H1 (cell line): ENCODE measurements at regions not wholly inside any gene's neighbourhood (a gene's known extent, or its start where the extent isn't known, plus 50 kb on each side); places are given as distances from the start of the nearest gene placed in this dataset.
A peak's percentile ranks its signal among the peaks of the same experiment; 100 is the strongest.

Source experiments
- CTCF ChIA-PET: fragments of 300-600 bp; sonication (Branson Sonifier 250); formaldehyde crosslinking; loops from one replicate; lab custom pipeline; 2021; ENCODE audit not compliant: partially characterized antibody; lab: Charles Lee
- POLR2A ChIA-PET: fragments of 300-600 bp; sonication (Branson Sonifier 250); formaldehyde crosslinking; loops from one replicate; lab custom pipeline; 2021; ENCODE audit warnings: inconsistent platforms; ENCODE audit not compliant: partially characterized antibody; lab: Charles Lee
- DNase-seq, 2 experiments: peaks; one replicate each; pipeline versions ENCODE4 v3.0.0 to v3.0.0-alpha.2; 2010 to 2022; ENCODE audit warnings: low spot score in 2 of 2, low read depth in 1 of 2, mixed read lengths in 1 of 2
- FAIRE-seq: peaks from 2 replicates; lab custom pipeline; 2011; peaks lifted over from hg19 to GRCh38; lab: Jason Lieb, UNC
- H2AFZ ChIP-seq: 2 replicates; pipeline ENCODE4 v1.8.1; 2012; ENCODE audit warnings: low read length, inconsistent platforms
- H2AK5ac ChIP-seq: 2 replicates; pipeline ENCODE4 v1.6.1; 2013; ENCODE audit warnings: low read depth, low read length
- H2BK120ac ChIP-seq: replicated peaks from 2 replicates; pipeline ENCODE3; 2013; ENCODE audit warnings: low read depth, low read length, inconsistent platforms
- H2BK12ac ChIP-seq: 2 replicates; pipeline ENCODE4 v1.6.1; 2013; ENCODE audit warnings: low read depth, low read length
- H2BK15ac ChIP-seq: 2 replicates; pipeline ENCODE4 v1.6.1; 2013; ENCODE audit warnings: low read length
- H2BK20ac ChIP-seq: 2 replicates; pipeline ENCODE4 v1.6.1; 2013; ENCODE audit warnings: low read length
- H2BK5ac ChIP-seq: 2 replicates; pipeline ENCODE4 v1.6.1; 2013; ENCODE audit warnings: low read depth, low read length
- H3K14ac ChIP-seq: 2 replicates; pipeline ENCODE4 v1.6.1; 2013; ENCODE audit warnings: inconsistent platforms; ENCODE audit not compliant: insufficient read length
- H3K18ac ChIP-seq: 2 replicates; pipeline ENCODE4 v1.6.1; 2013; ENCODE audit warnings: low read length; ENCODE audit errors: extremely low read depth
- H3K23ac ChIP-seq: 2 replicates; pipeline ENCODE4 v1.6.1; 2013; ENCODE audit warnings: inconsistent platforms; ENCODE audit not compliant: insufficient read length
- H3K23me2 ChIP-seq: 2 replicates; pipeline ENCODE4 v1.6.1; 2013; ENCODE audit warnings: low read depth, low read length
- H3K27ac ChIP-seq: 2 replicates; pipeline ENCODE4 v1.6.1; 2011; ENCODE audit warnings: low read depth, low read length, inconsistent platforms
- H3K27me3 ChIP-seq, 4 experiments: replicated peaks in 1 of 4; 1 replicate in 1 of 4; 2 replicates in 3 of 4; pipeline versions ENCODE4 v1.6.1 to v1.8.1; 2011 to 2013; ENCODE audit warnings: low read length in 3 of 4, mild to moderate bottlenecking in 3 of 4, inconsistent platforms in 2 of 4, mixed read lengths in 2 of 4, moderate library complexity in 1 of 4; ENCODE audit not compliant: control insufficient read depth in 3 of 4, insufficient read depth in 3 of 4; ENCODE audit errors: extremely low read depth in 1 of 4
- H3K36me3 ChIP-seq, 4 experiments: 2 replicates each; pipeline versions ENCODE4 v1.6.1 to v1.8.1; 2011 to 2013; ENCODE audit warnings: mild to moderate bottlenecking in 4 of 4, low read length in 3 of 4, moderate library complexity in 2 of 4, control low read depth in 1 of 4, inconsistent platforms in 1 of 4; ENCODE audit not compliant: insufficient read depth in 4 of 4, control insufficient read depth in 2 of 4
- H3K4ac ChIP-seq: replicated peaks from 2 replicates; pipeline ENCODE3; 2013; ENCODE audit warnings: low read length, low read depth, mixed read lengths, inconsistent platforms; ENCODE audit not compliant: insufficient read length
- H3K4me1 ChIP-seq, 4 experiments: replicated peaks in 1 of 4; 1 replicate in 1 of 4; 2 replicates in 3 of 4; pipeline versions ENCODE4 v1.6.1 to v1.8.1; 2011 to 2013; ENCODE audit warnings: low read length in 3 of 4, inconsistent platforms in 2 of 4, mixed read lengths in 1 of 4; ENCODE audit not compliant: insufficient read depth in 4 of 4, control insufficient read depth in 3 of 4
- H3K4me2 ChIP-seq, 2 experiments: 2 replicates each; pipeline versions ENCODE4 v1.6.1 to v1.8.1; 2011 to 2013; ENCODE audit warnings: low read depth in 2 of 2, low read length in 2 of 2, control low read depth in 1 of 2, inconsistent platforms in 1 of 2, mild to moderate bottlenecking in 1 of 2; ENCODE audit not compliant: insufficient read depth in 1 of 2
- H3K4me3 ChIP-seq, 4 experiments: fragments of 200-600, 300-600 bp in 1 of 4; sonication (generic), shearing (Covaris generic), sonication (Bioruptor Twin) in 1 of 4; 2 replicates each; pipeline versions ENCODE4 v1.5.1 to v1.8.1; 2011 to 2016; ENCODE audit warnings: low read length in 4 of 4, low read depth in 3 of 4, control low read depth in 2 of 4, inconsistent platforms in 2 of 4, mild to moderate bottlenecking in 2 of 4, mixed read lengths in 1 of 4, moderate library complexity in 1 of 4; ENCODE audit not compliant: insufficient read depth in 2 of 4; ENCODE audit errors: extremely low read depth in 1 of 4
- H3K56ac ChIP-seq: replicated peaks from 2 replicates; pipeline ENCODE3; 2013; ENCODE audit warnings: low read depth, mild to moderate bottlenecking, mixed read lengths, low read length, inconsistent platforms; ENCODE audit not compliant: insufficient read length
- H3K79me1 ChIP-seq: 2 replicates; pipeline ENCODE4 v1.6.1; 2013; ENCODE audit warnings: low read depth, low read length, control low read depth
- H3K79me2 ChIP-seq, 2 experiments: 2 replicates each; pipeline versions ENCODE4 v1.6.1 to v1.8.1; 2012 to 2013; ENCODE audit warnings: low read length in 2 of 2, mild to moderate bottlenecking in 2 of 2, inconsistent platforms in 1 of 2; ENCODE audit not compliant: insufficient read depth in 2 of 2, control insufficient read depth in 1 of 2
- H3K9ac ChIP-seq, 4 experiments: replicated peaks in 1 of 4; 1 replicate in 1 of 4; 2 replicates in 3 of 4; pipeline versions ENCODE4 v1.6.1 to v1.8.1; 2011 to 2013; ENCODE audit warnings: low read depth in 3 of 4, low read length in 3 of 4, control low read depth in 2 of 4, mild to moderate bottlenecking in 2 of 4, moderate library complexity in 2 of 4, inconsistent platforms in 1 of 4; ENCODE audit errors: extremely low read depth in 1 of 4
- H3K9me3 ChIP-seq, 2 experiments: 2 replicates each; pipeline versions ENCODE4 v1.6.1 to v1.8.1; 2012 to 2013; ENCODE audit warnings: mild to moderate bottlenecking in 2 of 2, moderate library complexity in 2 of 2, control low read depth in 1 of 2, inconsistent platforms in 1 of 2, low read depth in 1 of 2, low read length in 1 of 2, mixed read lengths in 1 of 2; ENCODE audit not compliant: insufficient read depth in 2 of 2
- H4K20me1 ChIP-seq, 2 experiments: replicated peaks in 1 of 2; 2 replicates each; pipeline versions ENCODE3 to v1.8.1; 2011 to 2013; ENCODE audit warnings: inconsistent platforms in 2 of 2, low read length in 2 of 2, mild to moderate bottlenecking in 1 of 2; ENCODE audit not compliant: insufficient read depth in 2 of 2, control insufficient read depth in 1 of 2
- H4K5ac ChIP-seq: 2 replicates; pipeline ENCODE4 v1.6.1; 2013; ENCODE audit warnings: low read length, low read depth, mixed read lengths, inconsistent platforms; ENCODE audit not compliant: insufficient read length
- H4K8ac ChIP-seq: 2 replicates; pipeline ENCODE4 v1.8.0; 2013; ENCODE audit warnings: mild to moderate bottlenecking, moderate library complexity, low read length, inconsistent platforms; ENCODE audit not compliant: insufficient read depth; ENCODE audit errors: extremely low read depth
- H4K91ac ChIP-seq: replicated peaks from 2 replicates; pipeline ENCODE3; 2013; ENCODE audit warnings: low read length, mixed read lengths, inconsistent platforms; ENCODE audit not compliant: insufficient read length
- BACH1 ChIP-seq: IDR thresholded peaks from 2 replicates; pipeline ENCODE4 v1.6.1; 2012; ENCODE audit warnings: low read length, improper control_type of control experiment
- CBX5 ChIP-seq: fragments of 300-800, 300-1000 bp; sonication (generic); IDR thresholded peaks from 2 replicates; pipeline ENCODE4 v1.7.1; 2016; ENCODE audit warnings: antibody characterized with exemption, low read length, low read depth
- CTBP2 ChIP-seq: IDR thresholded peaks from 2 replicates; pipeline ENCODE4 v1.7.0; 2011; ENCODE audit warnings: borderline replicate concordance, mild to moderate bottlenecking, moderate library complexity, mixed read lengths, low read length; ENCODE audit not compliant: insufficient read depth, insufficient read length
- GABPA ChIP-seq: IDR thresholded peaks from 2 replicates; pipeline ENCODE4 v1.6.1; 2011; ENCODE audit warnings: mild to moderate bottlenecking, low read length, moderate library complexity, borderline replicate concordance; ENCODE audit not compliant: insufficient read depth
- RFX5 ChIP-seq: IDR thresholded peaks from 2 replicates; pipeline ENCODE4 v1.6.1; 2011; ENCODE audit warnings: low read depth, low read length, improper control_type of control experiment, borderline replicate concordance
- SP4 ChIP-seq: IDR thresholded peaks from 2 replicates; pipeline ENCODE4 v1.6.1; 2012; ENCODE audit warnings: low read length, inconsistent platforms
- SRF ChIP-seq: IDR thresholded peaks from 2 replicates; pipeline ENCODE4 v1.6.1; 2011; ENCODE audit warnings: mild to moderate bottlenecking, low read depth, low read length, moderate library complexity
- SUZ12 ChIP-seq: fragments of 200-600 bp; sonication (generic); IDR thresholded peaks from 2 replicates; pipeline ENCODE4 v1.6.1; 2012; ENCODE audit warnings: mild to moderate bottlenecking, inconsistent platforms, low read length, moderate library complexity, mixed read lengths
- YY1 ChIP-seq: IDR thresholded peaks from 2 replicates; pipeline ENCODE4 v1.6.1; 2011; ENCODE audit warnings: low read depth, mild to moderate bottlenecking, low read length
- WGBS, 2 experiments: shearing (Covaris generic) in 1 of 2; methylation state at CpG; one replicate each; pipeline versions ENCODE4 v1.1.6 to v1.1.7; 2013 to 2015; ENCODE audit warnings: low lambda C conversion rate in 2 of 2, mixed read lengths in 2 of 2, inconsistent platforms in 1 of 2, low coverage in 1 of 2, missing lambda C conversion rate in 1 of 2; ENCODE audit not compliant: insufficient replicate concordance in 2 of 2, insufficient coverage in 1 of 2, insufficient read length in 1 of 2; ENCODE audit errors: extremely low coverage in 1 of 2, missing lambda C conversion rate in 1 of 2; 5-methylcytosine and 5-hydroxymethylcytosine counted together
- TF ChIP-seq, protein P1 (sequence below), 3 experiments: IDR thresholded peaks; 1 replicate in 2 of 3; 2 replicates in 1 of 3; pipeline versions ENCODE4 v1.5.1 to v1.6.1; 2011; ENCODE audit warnings: low read length in 3 of 3, mild to moderate bottlenecking in 3 of 3, inconsistent platforms in 2 of 3, low read depth in 1 of 3, moderate library complexity in 1 of 3; ENCODE audit not compliant: insufficient read depth in 1 of 3; ENCODE audit errors: control extremely low read depth in 1 of 3
- TF ChIP-seq, protein P2 (sequence below): IDR thresholded peaks from 2 replicates; pipeline ENCODE4 v1.6.1; 2012; ENCODE audit warnings: inconsistent platforms

GRCh38 chr5:39598661-39599248, 174.0 kb upstream of the DAB2 start:
- H3K4ac ChIP-seq: no peak overlapping the region
- TF ChIP-seq CBX5 (no peak), CTBP2 (no peak), SRF (no peak), GABPA (no peak), BACH1 (no peak), RFX5 (no peak), SUZ12 (no peak), SP4 (no peak), YY1 (no peak)
- TF ChIP-seq, protein P1, sequence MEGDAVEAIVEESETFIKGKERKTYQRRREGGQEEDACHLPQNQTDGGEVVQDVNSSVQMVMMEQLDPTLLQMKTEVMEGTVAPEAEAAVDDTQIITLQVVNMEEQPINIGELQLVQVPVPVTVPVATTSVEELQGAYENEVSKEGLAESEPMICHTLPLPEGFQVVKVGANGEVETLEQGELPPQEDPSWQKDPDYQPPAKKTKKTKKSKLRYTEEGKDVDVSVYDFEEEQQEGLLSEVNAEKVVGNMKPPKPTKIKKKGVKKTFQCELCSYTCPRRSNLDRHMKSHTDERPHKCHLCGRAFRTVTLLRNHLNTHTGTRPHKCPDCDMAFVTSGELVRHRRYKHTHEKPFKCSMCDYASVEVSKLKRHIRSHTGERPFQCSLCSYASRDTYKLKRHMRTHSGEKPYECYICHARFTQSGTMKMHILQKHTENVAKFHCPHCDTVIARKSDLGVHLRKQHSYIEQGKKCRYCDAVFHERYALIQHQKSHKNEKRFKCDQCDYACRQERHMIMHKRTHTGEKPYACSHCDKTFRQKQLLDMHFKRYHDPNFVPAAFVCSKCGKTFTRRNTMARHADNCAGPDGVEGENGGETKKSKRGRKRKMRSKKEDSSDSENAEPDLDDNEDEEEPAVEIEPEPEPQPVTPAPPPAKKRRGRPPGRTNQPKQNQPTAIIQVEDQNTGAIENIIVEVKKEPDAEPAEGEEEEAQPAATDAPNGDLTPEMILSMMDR (IDR thresholded peaks at IDR 0.05; ENCODE audit: control extremely low read depth in 1 of 3, insufficient read depth in 1 of 3, low read depth in 1 of 3, low read length in 3 of 3): no peak
- TF ChIP-seq, protein P2, sequence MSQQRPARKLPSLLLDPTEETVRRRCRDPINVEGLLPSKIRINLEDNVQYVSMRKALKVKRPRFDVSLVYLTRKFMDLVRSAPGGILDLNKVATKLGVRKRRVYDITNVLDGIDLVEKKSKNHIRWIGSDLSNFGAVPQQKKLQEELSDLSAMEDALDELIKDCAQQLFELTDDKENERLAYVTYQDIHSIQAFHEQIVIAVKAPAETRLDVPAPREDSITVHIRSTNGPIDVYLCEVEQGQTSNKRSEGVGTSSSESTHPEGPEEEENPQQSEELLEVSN: no peak

More at GRCh38 chr5:39598661-39599248, 174.0 kb upstream of the DAB2 start:
- no peaks in the 10 kb centered on the region for H3K27me3 ChIP-seq
- no peaks in the 10 kb centered on the region for H3K36me3 ChIP-seq
- H4K5ac ChIP-seq: no peak overlapping the region
- H3K4me2 ChIP-seq: no peak overlapping the region
- FAIRE-seq: no peak
- 0 out of 2 replicates have a peak overlapping the region, but pooled peaks have one; percentile 9 for H2BK12ac ChIP-seq
- no peak overlapping the region for H3K27ac ChIP-seq
- H3K23me2 ChIP-seq: no peaks in the 10 kb centered on the region
- H2BK20ac ChIP-seq: no peak overlapping the region
- ChIA-PET POLR2A (no interaction called here), CTCF (interaction anchor here (0.6 to 3.3 kb wide), 27 partner anchors 9 to 1091 kb away, joined by 3 to 17 read pairs (median 4); no protein-coding TSS in a partner anchor)
- no peak overlapping the region for H2BK15ac ChIP-seq
- no peaks in the 10 kb centered on the region for H3K9me3 ChIP-seq
- H2AFZ ChIP-seq: peak overlapping the region; percentile 38
- H3K14ac ChIP-seq: no peak overlapping the region
- H2AK5ac ChIP-seq: no peak overlapping the region
- H3K18ac ChIP-seq: no peak overlapping the region
- H2BK120ac ChIP-seq: no peak overlapping the region
- no peak overlapping the region for H3K23ac ChIP-seq
- H3K4me1 ChIP-seq: no peaks in the 10 kb centered on the region
- no peak overlapping the region for H3K4me3 ChIP-seq
- DNase-seq: no peak
- WGBS, 2 experiments: 93% methylated on average over 13 of the region's 14 CpGs; no CpG with 5 or more reads in 1 of the 2 experiments
- no peaks in the 10 kb centered on the region for H4K20me1 ChIP-seq
- no peak overlapping the region for H3K56ac ChIP-seq
- no peaks in the 10 kb centered on the region for H3K79me2 ChIP-seq
- H3K79me1 ChIP-seq: no peaks in the 10 kb centered on the region
- peak overlapping the region; percentile 14 for H4K8ac ChIP-seq
- H2BK5ac ChIP-seq: no peak overlapping the region
- no peak overlapping the region for H4K91ac ChIP-seq
- no peak overlapping the region for H3K9ac ChIP-seq
